Astrocyte (in vitro differentiated cells and primary cell): ENCODE measurements at regions not wholly inside any gene's neighbourhood (a gene's known extent, or its start where the extent isn't known, plus 50 kb on each side); places are given as distances from the start of the nearest gene placed in this dataset.
A peak's percentile ranks its signal among the peaks of the same experiment; 100 is the strongest.

Experiments
- DNase-seq: peaks from one replicate; pipeline ENCODE4 v3.0.0-alpha.2; 2010; ENCODE audit warnings: low read depth
- FAIRE-seq: peaks from 2 replicates; lab custom pipeline; 2011; peaks lifted over from hg19 to GRCh38; lab: Jason Lieb, UNC
- H2AFZ ChIP-seq: 2 replicates; pipeline ENCODE4 v1.6.0; 2012; ENCODE audit warnings: low read depth, low read length, inconsistent platforms
- H3K27ac ChIP-seq: 2 replicates; pipeline ENCODE4 v1.5.1; 2011; ENCODE audit warnings: low read depth, low read length, inconsistent platforms
- H3K27me3 ChIP-seq: 2 replicates; pipeline ENCODE4 v1.6.0; 2011; ENCODE audit warnings: low read length, inconsistent platforms; ENCODE audit not compliant: insufficient read depth
- H3K36me3 ChIP-seq: 2 replicates; pipeline ENCODE4 v1.5.1; 2011; ENCODE audit warnings: low read length, inconsistent platforms; ENCODE audit not compliant: insufficient read depth
- H3K4me1 ChIP-seq: 2 replicates; pipeline ENCODE4 v1.5.1; 2011; ENCODE audit warnings: low read length, inconsistent platforms; ENCODE audit not compliant: insufficient read depth
- H3K4me2 ChIP-seq: 2 replicates; pipeline ENCODE4 v1.6.0; 2012; ENCODE audit warnings: low read length, inconsistent platforms
- H3K4me3 ChIP-seq: 2 replicates; pipeline ENCODE4 v1.5.1; 2011; ENCODE audit warnings: low read depth, mild to moderate bottlenecking, low read length, inconsistent platforms; ENCODE audit not compliant: insufficient read depth
- H3K79me2 ChIP-seq: 2 replicates; pipeline ENCODE4 v1.6.0; 2012; ENCODE audit warnings: mild to moderate bottlenecking, low read length, inconsistent platforms; ENCODE audit not compliant: insufficient read depth
- H3K9ac ChIP-seq: 2 replicates; pipeline ENCODE4 v1.6.0; 2012; ENCODE audit warnings: mild to moderate bottlenecking, low read length, inconsistent platforms
- H3K9me3 ChIP-seq: 2 replicates; pipeline ENCODE4 v1.5.1; 2012; ENCODE audit warnings: low read depth, mild to moderate bottlenecking, low read length, inconsistent platforms; ENCODE audit not compliant: insufficient read depth
- H4K20me1 ChIP-seq: 2 replicates; pipeline ENCODE4 v1.6.0; 2012; ENCODE audit warnings: low read length, inconsistent platforms; ENCODE audit not compliant: insufficient read depth
- H3K27ac Mint-ChIP-seq: one replicate; pipeline ENCODE4 v1.8.0; 2021; ENCODE audit warnings: mild to moderate bottlenecking, mixed read lengths; ENCODE audit not compliant: unreplicated experiment
- H3K27me3 Mint-ChIP-seq: one replicate; pipeline ENCODE4 v1.8.0; 2021; ENCODE audit warnings: low read depth, mixed read lengths; ENCODE audit not compliant: unreplicated experiment
- H3K36me3 Mint-ChIP-seq: one replicate; pipeline ENCODE4 v1.8.0; 2021; ENCODE audit warnings: low read depth, mixed read lengths; ENCODE audit not compliant: unreplicated experiment
- H3K4me1 Mint-ChIP-seq: one replicate; pipeline ENCODE4 v1.8.0; 2021; ENCODE audit warnings: low read depth, mixed read lengths; ENCODE audit not compliant: unreplicated experiment
- H3K4me3 Mint-ChIP-seq: one replicate; pipeline ENCODE4 v1.8.0; 2021; ENCODE audit warnings: mild to moderate bottlenecking, moderate library complexity, mixed read lengths; ENCODE audit not compliant: unreplicated experiment
- H3K9me3 Mint-ChIP-seq: one replicate; pipeline ENCODE4 v1.8.0; 2021; ENCODE audit warnings: mild to moderate bottlenecking, mixed read lengths; ENCODE audit not compliant: unreplicated experiment
- CTCF ChIP-seq: IDR thresholded peaks from 2 replicates; pipeline ENCODE4 v1.5.1; 2011; ENCODE audit warnings: low read depth, mild to moderate bottlenecking, inconsistent platforms, low read length, moderate library complexity; ENCODE audit not compliant: insufficient read depth
- EZH2 ChIP-seq: IDR thresholded peaks from 2 replicates; pipeline ENCODE4 v1.6.1; 2012; ENCODE audit warnings: mild to moderate bottlenecking, low read length, inconsistent platforms; ENCODE audit not compliant: insufficient read depth

- FAIRE-seq (peak; percentile 52), DNase-seq (no peak)
- Histone ChIP-seq H3K27me3 (no peaks in the 10 kb centered on the region), H4K20me1 (no peaks in the 10 kb centered on the region), H3K36me3 (no peaks in the 10 kb centered on the region), H3K4me3 (no peak overlapping the region), H2AFZ (no peak overlapping the region), H3K79me2 (no peaks in the 10 kb centered on the region), H3K4me2 (no peak overlapping the region), H3K4me1 (peaks cover 11% of the 10 kb centered on the region), H3K27ac (no peak overlapping the region), H3K9ac (no peak overlapping the region), H3K9me3 (no peaks in the 10 kb centered on the region)
- Mint-ChIP-seq H3K4me1 (peaks cover 15% of the 10 kb centered on the region), H3K4me3 (no peak overlapping the region), H3K27ac (peak overlapping the region; percentile 19), H3K9me3 (no peaks in the 10 kb centered on the region), H3K27me3 (no peaks in the 10 kb centered on the region), H3K36me3 (no peaks in the 10 kb centered on the region)
- TF ChIP-seq CTCF (no peak), EZH2 (no peak)
Observed at GRCh38 chrX:39851745-39852455, 245.9 kb downstream of the BCOR start.

GRCh38 chrX:39852491-39852890, 245.3 kb downstream of the BCOR start:
- H3K4me3 Mint-ChIP-seq: no peak overlapping the region
- Histone ChIP-seq H3K9me3 (no peaks in the 10 kb centered on the region), H3K79me2 (no peaks in the 10 kb centered on the region), H3K9ac (no peak overlapping the region), H3K27me3 (no peaks in the 10 kb centered on the region), H2AFZ (no peak overlapping the region), H3K4me1 (peaks cover 11% of the 10 kb centered on the region), H3K4me2 (no peak overlapping the region), H3K4me3 (no peak overlapping the region), H4K20me1 (no peaks in the 10 kb centered on the region), H3K27ac (no peak overlapping the region), H3K36me3 (no peaks in the 10 kb centered on the region)
- H3K9me3 Mint-ChIP-seq: no peaks in the 10 kb centered on the region
- TF ChIP-seq EZH2: no peak
- no peak for TF ChIP-seq CTCF
- H3K27me3 Mint-ChIP-seq: no peaks in the 10 kb centered on the region
- H3K27ac Mint-ChIP-seq: no peak overlapping the region
- DNase-seq (no peak), FAIRE-seq (no peak)
- peaks cover 15% of the 10 kb centered on the region for H3K4me1 Mint-ChIP-seq
- no peaks in the 10 kb centered on the region for H3K36me3 Mint-ChIP-seq

GRCh38 chrX:39853417-39854030, 244.2 kb downstream of the BCOR start:
- no peak overlapping the region for H2AFZ ChIP-seq
- H3K27me3 ChIP-seq: no peaks in the 10 kb centered on the region
- H3K27ac ChIP-seq: no peak overlapping the region
- DNase-seq: peak; percentile 3
- H3K4me2 ChIP-seq: peak overlapping the region; percentile 26
- peaks cover 11% of the 10 kb centered on the region for H3K4me1 ChIP-seq
- no peaks in the 10 kb centered on the region for H4K20me1 ChIP-seq
- H3K4me3 Mint-ChIP-seq: no peak overlapping the region
- no peaks in the 10 kb centered on the region for H3K9me3 ChIP-seq
- peak; percentile 41 for FAIRE-seq
- peaks cover 15% of the 10 kb centered on the region for H3K4me1 Mint-ChIP-seq
- TF ChIP-seq EZH2: no peak
- TF ChIP-seq CTCF: no peak
- H3K79me2 ChIP-seq: no peaks in the 10 kb centered on the region
- H3K36me3 Mint-ChIP-seq: no peaks in the 10 kb centered on the region
- H3K4me3 ChIP-seq: no peak overlapping the region
- no peaks in the 10 kb centered on the region for H3K9me3 Mint-ChIP-seq
- no peaks in the 10 kb centered on the region for H3K36me3 ChIP-seq
- no peak overlapping the region for H3K27ac Mint-ChIP-seq
- H3K27me3 Mint-ChIP-seq: no peaks in the 10 kb centered on the region
- no peak overlapping the region for H3K9ac ChIP-seq
